Upper lobe of right lung (tissue), 1 donor: ENCODE measurements at regions not wholly inside any gene's neighbourhood (a gene's known extent, or its start where the extent isn't known, plus 50 kb on each side); places are given as distances from the start of the nearest gene placed in this dataset.

ENCODE experiments used
- ATAC-seq: fragments of 200-7000 bp; cut with Tn5 transposase; one replicate; pipeline ENCODE4 v1.9.1; 2020; ENCODE audit warnings: mild to moderate bottlenecking, moderate library complexity
- DNase-seq: peaks from one replicate; pipeline ENCODE4 v3.0.0-alpha.2; 2020
- H3K27ac ChIP-seq: fragments of 200-600 bp; one replicate; pipeline ENCODE4 v1.8.0; 2022
- H3K27me3 ChIP-seq: fragments of 200-600 bp; one replicate; pipeline ENCODE4 v1.8.0; 2022; ENCODE audit warnings: mild to moderate bottlenecking
- H3K36me3 ChIP-seq: fragments of 200-600 bp; one replicate; pipeline ENCODE4 v1.8.0; 2022
- H3K4me1 ChIP-seq: fragments of 200-600 bp; one replicate; pipeline ENCODE4 v1.8.0; 2022
- H3K4me3 ChIP-seq: fragments of 200-600 bp; one replicate; pipeline ENCODE4 v1.8.0; 2022; ENCODE audit warnings: mild to moderate bottlenecking
- H3K9me3 ChIP-seq: fragments of 200-600 bp; one replicate; pipeline ENCODE4 v1.8.0; 2022
- CTCF ChIP-seq: fragments of 200-600 bp; IDR thresholded peaks from one replicate; pipeline ENCODE4 v1.8.0; 2022; ENCODE audit warnings: antibody characterized with exemption
- intact Hi-C: fragments of 100-400 bp; cut with DNase I; formaldehyde crosslinking; loops from one replicate; pipeline ENCODE4 v1.11.0; 2022
- donor health status: DM: no; HTN: yes; CAD: no; lungs with severe emphysema.

GRCh38 chr18:77548790-77549420, 299.3 kb downstream of the GALR1 start:
- no peaks in the 10 kb centered on the region for H3K9me3 ChIP-seq
- no peak for DNase-seq
- no peak for ATAC-seq
- H3K4me3 ChIP-seq: no peak overlapping the region
- H3K4me1 ChIP-seq: no peaks in the 10 kb centered on the region
- intact Hi-C loops: no loop called here
- H3K27ac ChIP-seq: no peak overlapping the region
- no peak for TF ChIP-seq CTCF
- H3K27me3 ChIP-seq: no peaks in the 10 kb centered on the region
- no peaks in the 10 kb centered on the region for H3K36me3 ChIP-seq

- intact Hi-C loops: no loop called here
- Histone ChIP-seq H3K36me3 (no peaks in the 10 kb centered on the region), H3K27me3 (no peaks in the 10 kb centered on the region), H3K27ac (no peak overlapping the region), H3K4me3 (no peak overlapping the region), H3K9me3 (no peaks in the 10 kb centered on the region), H3K4me1 (no peaks in the 10 kb centered on the region)
- DNase-seq (no peak), ATAC-seq (no peak)
- TF ChIP-seq CTCF: no peak
Observed at GRCh38 chr18:77550625-77551024, 301.0 kb downstream of the GALR1 start.

GRCh38 chr18:77551055-77551454, 301.4 kb downstream of the GALR1 start:
- Histone ChIP-seq H3K4me1 (no peaks in the 10 kb centered on the region), H3K27ac (no peak overlapping the region), H3K9me3 (no peaks in the 10 kb centered on the region), H3K4me3 (no peak overlapping the region), H3K36me3 (no peaks in the 10 kb centered on the region), H3K27me3 (no peaks in the 10 kb centered on the region)
- no peak for DNase-seq
- intact Hi-C loops: no loop called here
- ATAC-seq: no peak
- no peak for TF ChIP-seq CTCF

GRCh38 chr18:77552945-77553344, 303.3 kb downstream of the GALR1 start:
- no peaks in the 10 kb centered on the region for H3K4me1 ChIP-seq
- no peaks in the 10 kb centered on the region for H3K36me3 ChIP-seq
- H3K27me3 ChIP-seq: no peaks in the 10 kb centered on the region
- intact Hi-C loops: no loop called here
- no peak for TF ChIP-seq CTCF
- H3K27ac ChIP-seq: no peak overlapping the region
- DNase-seq (no peak), ATAC-seq (no peak)
- no peak overlapping the region for H3K4me3 ChIP-seq
- no peaks in the 10 kb centered on the region for H3K9me3 ChIP-seq

- no peaks in the 10 kb centered on the region for H3K27me3 ChIP-seq
- H3K36me3 ChIP-seq: no peaks in the 10 kb centered on the region
- H3K4me3 ChIP-seq: no peak overlapping the region
- no peak overlapping the region for H3K27ac ChIP-seq
- no peak for DNase-seq
- no peaks in the 10 kb centered on the region for H3K9me3 ChIP-seq
- no peaks in the 10 kb centered on the region for H3K4me1 ChIP-seq
- TF ChIP-seq CTCF: no peak
- no peak for ATAC-seq
- intact Hi-C loops: no loop called here
Observed at GRCh38 chr18:77554061-77554460, 304.4 kb downstream of the GALR1 start.

GRCh38 chr18:77557046-77557587, 307.5 kb downstream of the GALR1 start:
- Histone ChIP-seq H3K36me3 (no peaks in the 10 kb centered on the region), H3K27ac (no peak overlapping the region), H3K27me3 (no peaks in the 10 kb centered on the region), H3K4me3 (no peak overlapping the region), H3K9me3 (no peaks in the 10 kb centered on the region), H3K4me1 (no peaks in the 10 kb centered on the region)
- no peak for TF ChIP-seq CTCF
- ATAC-seq: no peak
- intact Hi-C loops: no loop called here
- DNase-seq: no peak
